LHCN-M2 (cell line): ENCODE measurements at regions not wholly inside any gene's neighbourhood (a gene's known extent, or its start where the extent isn't known, plus 50 kb on each side); places are given as distances from the start of the nearest gene placed in this dataset.
"Not testable (repeated sequence)": the region's sequence is repeated elsewhere in the genome, so short reads cannot be mapped to it uniquely, and the experiment has no call there.

Source experiments
- DNase-seq: peaks from one replicate; pipeline ENCODE4 v3.0.0-alpha.2; 2012; ENCODE audit warnings: low read depth

- no peak for DNase-seq
These were observed 50.0 kb upstream of the RASGRP1 start for GRCh38 chr15:38614621-38615020.

GRCh38 chr15:38617831-38618230 lies 53.2 kb upstream of the RASGRP1 start:
- DNase-seq = no peak

- no peak for DNase-seq
These were observed 53.8 kb upstream of the RASGRP1 start for GRCh38 chr15:38618242-38618955.

- no peak for DNase-seq
These were observed 55.5 kb upstream of the RASGRP1 start for GRCh38 chr15:38620098-38620497.

- no peak for DNase-seq
These were observed 56.4 kb upstream of the RASGRP1 start for GRCh38 chr15:38620851-38621594.

GRCh38 chr15:38622304-38622703 lies 57.7 kb upstream of the RASGRP1 start:
- no peak for DNase-seq

- no peak for DNase-seq
These were observed 58.3 kb upstream of the RASGRP1 start for GRCh38 chr15:38622908-38623307.

GRCh38 chr15:38623744-38624143 lies 59.1 kb upstream of the RASGRP1 start:
- DNase-seq = no peak

GRCh38 chr15:38624244-38625205 lies 59.9 kb upstream of the RASGRP1 start:
- no peak for DNase-seq

GRCh38 chr15:38625886-38626285 lies 61.3 kb upstream of the RASGRP1 start:
- no peak for DNase-seq

GRCh38 chr15:38626443-38627050 lies 61.9 kb upstream of the RASGRP1 start:
- DNase-seq = no peak

- DNase-seq = no peak
These were observed 63.2 kb upstream of the RASGRP1 start for GRCh38 chr15:38627689-38628277.

GRCh38 chr15:38631119-38632075 lies 66.8 kb upstream of the RASGRP1 start:
- DNase-seq = no peak

GRCh38 chr15:38635170-38635569 lies 70.6 kb upstream of the RASGRP1 start:
- no peak for DNase-seq

- DNase-seq = no peak
These were observed 72.0 kb upstream of the RASGRP1 start for GRCh38 chr15:38636597-38636996.

GRCh38 chr15:38638126-38638525 lies 73.5 kb upstream of the RASGRP1 start:
- DNase-seq = no peak

- no peak for DNase-seq
These were observed 74.2 kb upstream of the RASGRP1 start for GRCh38 chr15:38638811-38639210.

GRCh38 chr15:38642689-38643270 lies 78.2 kb upstream of the RASGRP1 start:
- DNase-seq = no peak

GRCh38 chr15:38644353-38644752 lies 79.7 kb upstream of the RASGRP1 start:
- DNase-seq = not testable (repeated sequence)

- DNase-seq = no peak
These were observed 82.1 kb upstream of the RASGRP1 start for GRCh38 chr15:38646716-38647115.
